Lower lobe of right lung (tissue), 2 donors: ENCODE measurements at regions not wholly inside any gene's neighbourhood (a gene's known extent, or its start where the extent isn't known, plus 50 kb on each side); places are given as distances from the start of the nearest gene placed in this dataset.

Source experiments
- ATAC-seq, 2 donors: fragments of 200-7000 bp; cut with Tn5 transposase; one replicate each; pipeline ENCODE4 v1.9.1; 2020 to 2022; ENCODE audit warnings: mild to moderate bottlenecking in 2 of 2, moderate library complexity in 2 of 2
- DNase-seq: peaks from one replicate; pipeline ENCODE4 v3.0.0-alpha.2; 2020
- H3K27ac ChIP-seq: fragments of 200-600 bp; one replicate; pipeline ENCODE4 v1.8.0; 2022
- H3K27me3 ChIP-seq: fragments of 200-600 bp; one replicate; pipeline ENCODE4 v1.8.0; 2022; ENCODE audit warnings: low read depth
- H3K36me3 ChIP-seq: fragments of 200-600 bp; one replicate; pipeline ENCODE4 v1.8.0; 2022; ENCODE audit warnings: mild to moderate bottlenecking
- H3K4me1 ChIP-seq: fragments of 200-600 bp; one replicate; pipeline ENCODE4 v1.8.0; 2022
- H3K4me3 ChIP-seq: fragments of 200-600 bp; one replicate; pipeline ENCODE4 v1.8.0; 2022; ENCODE audit warnings: mild to moderate bottlenecking
- H3K9me3 ChIP-seq: fragments of 200-600 bp; one replicate; pipeline ENCODE4 v1.8.0; 2022
- CTCF ChIP-seq: fragments of 200-600 bp; IDR thresholded peaks from one replicate; pipeline ENCODE4 v1.8.0; 2022; ENCODE audit warnings: antibody characterized with exemption, mild to moderate bottlenecking
- intact Hi-C: fragments of 100-400 bp; cut with DNase I; formaldehyde crosslinking; loops from one replicate; pipeline ENCODE4 v1.11.0; 2022
- donor health status: DM: no; HTN: yes; CAD: no; lungs with severe emphysema.

- Histone ChIP-seq H3K27ac (no peak overlapping the region), H3K36me3 (no peaks in the 10 kb centered on the region), H3K27me3 (no peaks in the 10 kb centered on the region), H3K4me3 (no peak overlapping the region), H3K4me1 (no peaks in the 10 kb centered on the region), H3K9me3 (no peaks in the 10 kb centered on the region)
- intact Hi-C loops = no loop called here
- TF ChIP-seq CTCF = no peak
- ATAC-seq (no peak), DNase-seq (no peak)
These were observed 105.7 kb upstream of the ALDH1B1 start for GRCh38 chr9:38286766-38287165.

- no peak for ATAC-seq
- intact Hi-C loops = no loop called here
These were observed 106.1 kb upstream of the ALDH1B1 start for GRCh38 chr9:38286357-38286756.

GRCh38 chr9:38285236-38285635 is 107.3 kb upstream of the ALDH1B1 start:
- DNase-seq (no peak), ATAC-seq (no peak)
- no peaks in the 10 kb centered on the region for H3K9me3 ChIP-seq
- H3K27me3 ChIP-seq = no peaks in the 10 kb centered on the region
- no peak overlapping the region for H3K27ac ChIP-seq
- no peaks in the 10 kb centered on the region for H3K4me1 ChIP-seq
- TF ChIP-seq CTCF = no peak
- intact Hi-C loops = no loop called here
- H3K36me3 ChIP-seq = no peaks in the 10 kb centered on the region
- H3K4me3 ChIP-seq = no peak overlapping the region

More at GRCh38 chr9:38286357-38286756, 106.1 kb upstream of the ALDH1B1 start:
- no peak overlapping the region for H3K4me3 ChIP-seq
- H3K27me3 ChIP-seq = no peaks in the 10 kb centered on the region
- no peaks in the 10 kb centered on the region for H3K9me3 ChIP-seq
- no peaks in the 10 kb centered on the region for H3K36me3 ChIP-seq
- DNase-seq = no peak
- H3K4me1 ChIP-seq = no peaks in the 10 kb centered on the region
- no peak overlapping the region for H3K27ac ChIP-seq
- no peak for TF ChIP-seq CTCF

- no peaks in the 10 kb centered on the region for H3K4me1 ChIP-seq
- H3K36me3 ChIP-seq = no peaks in the 10 kb centered on the region
- no peak overlapping the region for H3K4me3 ChIP-seq
- no peaks in the 10 kb centered on the region for H3K27me3 ChIP-seq
- DNase-seq (no peak), ATAC-seq (no peak)
- TF ChIP-seq CTCF = no peak
- H3K9me3 ChIP-seq = no peaks in the 10 kb centered on the region
- intact Hi-C loops = no loop called here
- H3K27ac ChIP-seq = no peak overlapping the region
These were observed 107.9 kb upstream of the ALDH1B1 start for GRCh38 chr9:38284588-38285051.

GRCh38 chr9:38284039-38284575 is 108.4 kb upstream of the ALDH1B1 start:
- Histone ChIP-seq H3K9me3 (no peaks in the 10 kb centered on the region), H3K27me3 (no peaks in the 10 kb centered on the region), H3K27ac (no peak overlapping the region), H3K36me3 (no peaks in the 10 kb centered on the region), H3K4me1 (no peaks in the 10 kb centered on the region), H3K4me3 (no peak overlapping the region)
- intact Hi-C loops = no loop called here
- no peak for TF ChIP-seq CTCF
- DNase-seq (no peak), ATAC-seq (no peak)
